HUDEP-2 (cell line): ENCODE measurements at regions not wholly inside any gene's neighbourhood (a gene's known extent, or its start where the extent isn't known, plus 50 kb on each side); places are given as distances from the start of the nearest gene placed in this dataset.
"Not testable (repeated sequence)": the region's sequence is repeated elsewhere in the genome, so short reads cannot be mapped to it uniquely, and the experiment has no call there.

ENCODE experiments used
- DNase-seq, 76 experiments: peaks; one replicate each; lab custom pipeline; 2025; ENCODE audit not compliant: unreplicated experiment in 76 of 76; lab: John Stamatoyannopoulos, UW

GRCh38 chr17:20387549-20387948, 79.8 kb downstream of the LGALS9B start:
- not testable (repeated sequence) for DNase-seq

DNA sequence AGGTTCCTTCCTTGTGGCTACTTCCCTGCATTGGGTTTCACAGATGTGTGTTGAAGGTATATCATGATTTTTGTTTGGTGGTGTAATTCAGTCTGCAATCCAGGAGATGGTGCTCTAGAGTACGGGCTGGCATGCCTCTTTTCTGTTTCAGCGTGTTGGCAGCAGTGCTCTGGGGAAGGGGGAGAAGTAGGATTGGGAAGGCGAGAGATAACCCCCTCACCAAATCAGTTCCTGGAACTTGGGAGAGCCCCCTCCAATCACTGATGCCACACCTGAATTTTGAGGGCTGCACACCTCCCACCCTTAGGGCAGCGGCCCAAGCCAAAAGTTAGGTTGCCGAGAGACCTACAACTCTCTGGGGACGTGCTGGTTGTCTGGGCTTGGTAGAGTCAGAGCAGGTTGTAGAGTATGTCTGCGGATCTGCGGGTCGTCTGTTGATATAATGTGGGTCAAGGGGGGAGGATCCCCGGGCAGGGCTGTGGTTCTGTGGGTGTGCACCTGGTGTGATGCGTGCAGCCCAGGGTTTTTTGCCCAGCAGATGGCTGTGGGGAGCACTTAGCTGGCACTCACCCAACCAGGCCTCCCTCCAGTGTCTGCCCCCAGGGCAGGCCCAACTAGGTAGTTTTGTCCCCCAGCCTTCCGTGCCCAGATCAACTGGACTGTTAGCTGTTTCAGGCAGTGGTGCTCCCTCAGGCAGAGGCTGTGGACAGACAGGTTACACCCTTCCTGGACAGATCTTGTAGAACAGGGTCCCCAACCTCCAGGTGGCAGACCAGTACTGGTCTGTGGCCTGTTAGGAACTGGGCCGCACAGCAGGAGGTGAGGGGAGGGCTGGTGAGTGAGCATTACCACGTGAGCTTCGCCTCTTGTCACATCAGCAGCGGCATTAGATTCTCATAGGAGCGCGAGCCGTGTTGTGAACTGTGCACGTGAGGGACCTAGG, 85.7 kb downstream of the LGALS9B start:
- peak in 12 of 76 experiments; percentile 0 to 34 (median 2) for DNase-seq

DNA sequence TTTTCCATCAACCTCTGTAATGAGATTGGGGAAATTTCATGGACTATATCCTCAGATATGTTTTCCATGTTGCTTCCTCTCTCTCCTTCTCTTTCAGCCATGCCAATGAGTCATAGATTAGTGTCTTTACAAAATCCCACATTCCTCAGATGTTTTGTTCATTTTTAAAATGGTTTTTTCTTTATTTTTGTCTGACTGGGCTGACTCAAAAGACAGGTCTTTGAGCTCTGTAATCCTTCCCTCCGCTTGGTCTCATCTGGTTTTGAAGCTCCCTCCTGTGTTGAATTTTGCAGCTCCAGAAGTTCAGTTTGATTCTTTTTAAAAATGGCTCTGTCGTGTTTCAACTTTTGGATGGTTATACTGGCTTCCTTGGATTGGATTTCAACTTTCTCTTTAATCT, 86.7 kb downstream of the LGALS9B start:
- DNase-seq = not testable (repeated sequence)

DNA sequence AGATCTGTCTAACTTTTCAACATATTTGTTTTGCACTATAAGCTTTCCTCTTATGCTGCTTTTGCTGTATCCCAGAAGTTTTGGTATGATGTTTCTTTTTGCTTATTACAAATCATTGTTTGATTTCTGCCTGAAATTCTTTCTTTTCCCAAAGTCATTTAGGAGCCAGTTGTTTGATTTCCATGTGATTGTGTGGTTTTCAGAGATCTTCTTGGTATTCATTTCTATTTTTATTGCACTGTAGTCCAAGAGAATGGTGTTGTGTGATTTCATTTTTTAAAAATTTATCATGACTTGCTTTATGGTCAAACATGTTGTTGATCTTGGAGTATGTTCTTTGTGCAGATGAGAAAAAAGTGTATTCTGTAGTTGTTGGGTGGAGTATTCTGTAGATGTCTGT, 88.1 kb downstream of the LGALS9B start:
- not testable (repeated sequence) for DNase-seq

DNA sequence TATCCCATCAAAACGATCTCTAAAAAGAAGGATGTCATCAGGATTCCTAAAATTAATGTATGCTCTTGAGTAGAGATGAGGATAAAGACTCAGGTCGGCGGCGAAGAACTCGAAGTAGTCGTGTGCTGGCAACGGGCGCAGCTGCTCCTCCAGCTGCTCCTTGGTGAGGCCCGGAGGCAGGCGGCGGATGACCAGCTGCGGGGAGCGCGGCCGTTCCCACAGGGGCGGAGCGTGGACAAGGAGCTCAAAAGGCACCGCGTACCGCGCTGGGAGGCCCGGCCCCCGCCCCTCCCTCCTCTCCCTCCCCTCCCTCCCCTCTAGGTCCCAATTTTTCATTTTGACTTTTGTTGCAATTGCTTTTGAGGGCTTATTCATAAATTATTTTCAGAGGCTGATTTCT, 90.7 kb downstream of the LGALS9B start:
- DNase-seq = not testable (repeated sequence)

DNA sequence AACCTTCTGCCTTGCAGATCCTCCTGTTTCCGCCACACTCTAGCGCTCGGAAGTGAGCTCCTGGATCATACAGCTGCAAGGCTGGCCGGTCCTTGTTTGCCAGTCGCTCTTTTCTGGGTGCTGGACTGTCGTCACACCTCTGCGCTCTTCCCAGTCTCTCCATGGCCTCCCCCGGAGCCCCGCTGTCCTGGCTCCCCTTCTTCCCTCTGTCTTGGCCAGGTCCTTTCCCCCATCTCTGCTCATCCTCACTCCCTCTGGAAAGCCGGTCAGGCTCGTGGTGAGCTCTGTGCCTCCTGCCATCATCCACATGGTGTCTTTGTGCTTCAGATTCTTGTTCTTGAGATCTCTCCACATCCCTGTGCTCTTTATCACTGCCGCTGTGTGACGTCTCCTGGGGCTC, 91.6 kb downstream of the LGALS9B start:
- DNase-seq = not testable (repeated sequence)
